Endothelial cell of umbilical vein (primary cell): ENCODE measurements at regions not wholly inside any gene's neighbourhood (a gene's known extent, or its start where the extent isn't known, plus 50 kb on each side); places are given as distances from the start of the nearest gene placed in this dataset.

Experiments
- BruUV-seq: library from RNA; stranded (reverse); fragments of 400-500 nt; replicated peaks from 2 replicates; lab custom pipeline; 2021; lab: Mats Ljungman, UMichigan
- CTCF ChIA-PET: fragments of 300-600, 350-600 bp; sonication (Branson Sonifier 250); formaldehyde crosslinking; loops from one replicate; lab custom pipeline; 2021; ENCODE audit warnings: antibody characterized with exemption, inconsistent platforms; lab: Charles Lee
- POLR2A ChIA-PET: fragments of 300-600, 350-600 bp; sonication (Branson Sonifier 250); formaldehyde crosslinking; loops from one replicate; lab custom pipeline; 2021; ENCODE audit warnings: antibody characterized with exemption, inconsistent platforms; lab: Charles Lee
- DNase-seq: peaks from one replicate; pipeline ENCODE4 v3.0.0-alpha.2; 2011; ENCODE audit warnings: low read depth, low spot score
- FAIRE-seq: peaks from 2 replicates; lab custom pipeline; 2011; peaks lifted over from hg19 to GRCh38; lab: Jason Lieb, UNC
- H2AFZ ChIP-seq: 2 replicates; pipeline ENCODE4 v1.6.0; 2012; ENCODE audit warnings: low read depth, low read length, control low read depth, inconsistent platforms
- H3K27ac ChIP-seq: 2 replicates; pipeline ENCODE4 v1.5.1; 2011; ENCODE audit warnings: low read depth, mild to moderate bottlenecking, control low read depth, low read length, moderate library complexity; ENCODE audit not compliant: insufficient read depth
- H3K27me3 ChIP-seq, 2 experiments: 2 replicates each; pipeline versions ENCODE4 v1.6.0 to v1.6.1; 2011; ENCODE audit warnings: low read length in 2 of 2, mixed read lengths in 1 of 2; ENCODE audit not compliant: control insufficient read depth in 2 of 2, insufficient read depth in 2 of 2
- H3K36me3 ChIP-seq, 2 experiments: 2 replicates in 1 of 2; 3 replicates in 1 of 2; pipeline ENCODE4 v1.5.1; 2011; ENCODE audit warnings: low read length in 2 of 2, mild to moderate bottlenecking in 1 of 2, moderate library complexity in 1 of 2; ENCODE audit not compliant: control insufficient read depth in 2 of 2, insufficient read depth in 2 of 2; ENCODE audit errors: extremely low read depth in 1 of 2
- H3K4me1 ChIP-seq: 3 replicates; pipeline ENCODE4 v1.5.1; 2011; ENCODE audit warnings: mild to moderate bottlenecking, low read length; ENCODE audit not compliant: control insufficient read depth, insufficient read depth; ENCODE audit errors: extremely low read depth
- H3K4me2 ChIP-seq: 2 replicates; pipeline ENCODE4 v1.6.1; 2011; ENCODE audit warnings: low read length, control low read depth, mixed read lengths; ENCODE audit not compliant: insufficient read depth
- H3K4me3 ChIP-seq, 3 experiments: fragments of 200-600 bp in 1 of 3; sonication (generic), shearing (Covaris generic) in 1 of 3; replicated peaks in 1 of 3; 2 replicates each; pipeline ENCODE4 v1.5.1; 2011 to 2016; ENCODE audit warnings: control low read depth in 3 of 3, low read length in 3 of 3, mild to moderate bottlenecking in 2 of 3, inconsistent platforms in 1 of 3, low read depth in 1 of 3, moderate library complexity in 1 of 3; ENCODE audit not compliant: insufficient read depth in 1 of 3
- H3K79me2 ChIP-seq: 2 replicates; pipeline ENCODE4 v1.6.0; 2012; ENCODE audit warnings: low read length, inconsistent platforms; ENCODE audit not compliant: control insufficient read depth, insufficient read depth
- H3K9ac ChIP-seq: replicated peaks from 2 replicates; pipeline ENCODE3; 2011; ENCODE audit warnings: low read length, control low read depth; ENCODE audit not compliant: insufficient read depth; ENCODE audit errors: extremely low read depth
- H3K9me1 ChIP-seq: replicated peaks from 3 replicates; pipeline ENCODE4 v1.6.0; 2011; ENCODE audit warnings: mild to moderate bottlenecking, low read length; ENCODE audit not compliant: control insufficient read depth, insufficient read depth; ENCODE audit errors: extremely low read depth
- H3K9me3 ChIP-seq: replicated peaks from 2 replicates; pipeline ENCODE4 v1.5.1; 2012; ENCODE audit warnings: low read length, inconsistent platforms; ENCODE audit not compliant: control insufficient read depth, insufficient read depth
- H4K20me1 ChIP-seq: replicated peaks from 2 replicates; pipeline ENCODE3; 2011; ENCODE audit warnings: mild to moderate bottlenecking, low read length; ENCODE audit not compliant: control insufficient read depth, insufficient read depth; ENCODE audit errors: extremely low read depth
- EZH2 ChIP-seq: IDR thresholded peaks from 2 replicates; pipeline ENCODE4 v1.6.1; 2012; ENCODE audit warnings: borderline replicate concordance, low read depth, mild to moderate bottlenecking, moderate library complexity, low read length, inconsistent platforms; ENCODE audit not compliant: severe bottlenecking
- GATA2 ChIP-seq: IDR thresholded peaks from 2 replicates; pipeline ENCODE4 v1.7.0; 2011; ENCODE audit warnings: low read depth, mild to moderate bottlenecking, moderate library complexity, mixed read lengths, low read length; ENCODE audit not compliant: insufficient read length, insufficient read depth
- JUN ChIP-seq: IDR thresholded peaks from 2 replicates; pipeline ENCODE4 v1.6.1; 2011; ENCODE audit warnings: borderline replicate concordance, low read depth; ENCODE audit not compliant: insufficient read length, insufficient read depth
- MYC ChIP-seq: IDR thresholded peaks from one replicate; pipeline ENCODE4 v1.6.1; 2011; ENCODE audit warnings: mild to moderate bottlenecking, low read depth, low read length
- dilution Hi-C: fragments of 300-500 bp; cut with MboI; formaldehyde crosslinking; loops from one replicate; pipeline ENCODE4 v1.15.0; 2019; ENCODE audit warnings: low sequenced_read_pairs; ENCODE audit not compliant: extremely low pct_ligation_motif_present
- intact Hi-C: fragments of 100-400 bp; cut with micrococcal nuclease; formaldehyde crosslinking; loops from one replicate; pipeline ENCODE4 v1.10.0; 2022
- TF ChIP-seq, protein P1 (sequence below): IDR thresholded peaks from 2 replicates; pipeline ENCODE4 v1.6.1; 2011; ENCODE audit not compliant: insufficient read depth, insufficient read length
- TF ChIP-seq, protein P2 (sequence below), 2 donors: IDR thresholded peaks; 1 replicate in 1 of 2; 2 replicates in 1 of 2; pipeline ENCODE4 v1.5.1; 2011; ENCODE audit warnings: low read length in 2 of 2, mild to moderate bottlenecking in 2 of 2, moderate library complexity in 2 of 2, control low read depth in 1 of 2, inconsistent platforms in 1 of 2, low read depth in 1 of 2; ENCODE audit not compliant: insufficient read depth in 1 of 2; ENCODE audit errors: extremely low read depth in 1 of 2

DNA sequence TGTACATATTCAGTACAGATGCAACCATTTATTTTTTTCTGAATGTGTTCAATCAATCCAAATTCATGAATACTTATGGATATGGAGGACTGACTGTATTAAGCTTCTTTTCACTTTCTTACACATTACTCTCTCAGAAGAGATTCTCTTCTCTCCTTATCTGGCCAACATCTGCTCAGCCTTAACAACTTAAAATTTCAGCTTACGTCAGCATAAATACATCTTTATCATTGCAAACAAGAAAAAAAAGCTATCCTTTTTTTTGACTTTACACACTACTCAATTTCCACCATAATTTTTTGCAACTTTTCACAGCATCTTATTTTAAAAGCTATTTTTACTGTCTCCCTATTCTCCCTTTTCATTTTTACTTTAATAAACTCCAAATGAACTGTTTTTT lies 80.9 kb upstream of the POT1 start:
- H3K27me3 ChIP-seq = no peaks in the 10 kb centered on the region
- H3K4me2 ChIP-seq = no peak overlapping the region
- DNase-seq (no peak), FAIRE-seq (no peak)
- no peaks in the 10 kb centered on the region for H3K36me3 ChIP-seq
- ChIA-PET CTCF (no interaction called here), POLR2A (no interaction called here)
- H3K9me1 ChIP-seq = no peaks in the 10 kb centered on the region
- no TSS peak for BruUV-seq
- no peaks in the 10 kb centered on the region for H3K9me3 ChIP-seq
- H2AFZ ChIP-seq = no peak overlapping the region
- no peaks in the 10 kb centered on the region for H4K20me1 ChIP-seq
- TF ChIP-seq, protein P1, sequence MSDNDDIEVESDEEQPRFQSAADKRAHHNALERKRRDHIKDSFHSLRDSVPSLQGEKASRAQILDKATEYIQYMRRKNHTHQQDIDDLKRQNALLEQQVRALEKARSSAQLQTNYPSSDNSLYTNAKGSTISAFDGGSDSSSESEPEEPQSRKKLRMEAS = no peak
- TF ChIP-seq, protein P2, sequence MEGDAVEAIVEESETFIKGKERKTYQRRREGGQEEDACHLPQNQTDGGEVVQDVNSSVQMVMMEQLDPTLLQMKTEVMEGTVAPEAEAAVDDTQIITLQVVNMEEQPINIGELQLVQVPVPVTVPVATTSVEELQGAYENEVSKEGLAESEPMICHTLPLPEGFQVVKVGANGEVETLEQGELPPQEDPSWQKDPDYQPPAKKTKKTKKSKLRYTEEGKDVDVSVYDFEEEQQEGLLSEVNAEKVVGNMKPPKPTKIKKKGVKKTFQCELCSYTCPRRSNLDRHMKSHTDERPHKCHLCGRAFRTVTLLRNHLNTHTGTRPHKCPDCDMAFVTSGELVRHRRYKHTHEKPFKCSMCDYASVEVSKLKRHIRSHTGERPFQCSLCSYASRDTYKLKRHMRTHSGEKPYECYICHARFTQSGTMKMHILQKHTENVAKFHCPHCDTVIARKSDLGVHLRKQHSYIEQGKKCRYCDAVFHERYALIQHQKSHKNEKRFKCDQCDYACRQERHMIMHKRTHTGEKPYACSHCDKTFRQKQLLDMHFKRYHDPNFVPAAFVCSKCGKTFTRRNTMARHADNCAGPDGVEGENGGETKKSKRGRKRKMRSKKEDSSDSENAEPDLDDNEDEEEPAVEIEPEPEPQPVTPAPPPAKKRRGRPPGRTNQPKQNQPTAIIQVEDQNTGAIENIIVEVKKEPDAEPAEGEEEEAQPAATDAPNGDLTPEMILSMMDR (IDR thresholded peaks at IDR 0.05; ENCODE audit: extremely low read depth in 1 of 2, insufficient read depth in 1 of 2, low read depth in 1 of 2, low read length in 2 of 2) = no peak
- TF ChIP-seq GATA2 (no peak), EZH2 (no peak), MYC (no peak), JUN (no peak)
- dilution Hi-C loops (no loop called here), intact Hi-C loops (no loop called here)
- H3K27ac ChIP-seq = no peak overlapping the region
- H3K4me1 ChIP-seq = no peaks in the 10 kb centered on the region
- H3K9ac ChIP-seq = no peak overlapping the region
- H3K79me2 ChIP-seq = no peaks in the 10 kb centered on the region
- H3K4me3 ChIP-seq = no peak overlapping the region
